ENCODE measurements at regions not wholly inside any gene's neighbourhood (a gene's known extent, or its start where the extent isn't known, plus 50 kb on each side); places are given as distances from the start of the nearest gene placed in this dataset.

GRCh38 chr10:9657530-9657929 is 1360.1 kb upstream of the CELF2 start:
- peaks cover 2% of the 10 kb centered on the region for H3K9me3 Mint-ChIP-seq
- ATAC-seq (no peak), DNase-seq (no peak)
- no peaks in the 10 kb centered on the region for H3K27me3 Mint-ChIP-seq
- no peak for TF ChIP-seq CTCF (IDR thresholded peaks at IDR 0.05)
- no peaks in the 10 kb centered on the region for H3K4me1 Mint-ChIP-seq (ENCODE audit: low read depth)
- intact Hi-C loops (cut with micrococcal nuclease) = no loop called here
- ChIA-PET POLR2A (no interaction called here), CTCF (no interaction called here)
- no peak overlapping the region for H3K4me3 Mint-ChIP-seq
- no peaks in the 10 kb centered on the region for H3K36me3 Mint-ChIP-seq (ENCODE audit: low read depth)
- H3K27ac Mint-ChIP-seq = no peak overlapping the region

- Mint-ChIP-seq H3K27ac (no peak overlapping the region), H3K36me3 (ENCODE audit: low read depth) (no peaks in the 10 kb centered on the region), H3K9me3 (peaks cover 4% of the 10 kb centered on the region), H3K4me1 (ENCODE audit: low read depth) (no peaks in the 10 kb centered on the region), H3K4me3 (no peak overlapping the region), H3K27me3 (peaks cover 3% of the 10 kb centered on the region)
- CTCF ChIA-PET = no interaction called here
- ATAC-seq = no peak
- POLR2A ChIA-PET = no interaction called here
- intact Hi-C loops (cut with micrococcal nuclease) = no loop called here
- TF ChIP-seq CTCF (IDR thresholded peaks at IDR 0.05) = no peak
- no peak for DNase-seq
Measured at GRCh38 chr10:9668411-9668810, 1349.3 kb upstream of the CELF2 start.

- ATAC-seq (no peak), DNase-seq (no peak)
- Mint-ChIP-seq H3K36me3 (ENCODE audit: low read depth) (no peaks in the 10 kb centered on the region), H3K4me3 (no peak overlapping the region), H3K27ac (no peak overlapping the region), H3K27me3 (peaks cover 3% of the 10 kb centered on the region), H3K4me1 (ENCODE audit: low read depth) (no peaks in the 10 kb centered on the region), H3K9me3 (no peaks in the 10 kb centered on the region)
- TF ChIP-seq CTCF (IDR thresholded peaks at IDR 0.05) = no peak
- ChIA-PET POLR2A (no interaction called here), CTCF (no interaction called here)
- intact Hi-C loops (cut with micrococcal nuclease) = no loop called here
Measured at GRCh38 chr10:9670911-9671310, 1346.8 kb upstream of the CELF2 start.

GRCh38 chr10:9681655-9682054 is 1336.0 kb upstream of the CELF2 start:
- TF ChIP-seq CTCF (IDR thresholded peaks at IDR 0.05) = no peak
- H3K27ac Mint-ChIP-seq = no peak overlapping the region
- intact Hi-C loops (cut with micrococcal nuclease) = no loop called here
- H3K4me1 Mint-ChIP-seq (ENCODE audit: low read depth) = no peaks in the 10 kb centered on the region
- ATAC-seq (no peak), DNase-seq (peak; percentile 2)
- peaks cover 2% of the 10 kb centered on the region for H3K9me3 Mint-ChIP-seq
- no peaks in the 10 kb centered on the region for H3K36me3 Mint-ChIP-seq (ENCODE audit: low read depth)
- H3K27me3 Mint-ChIP-seq = no peaks in the 10 kb centered on the region
- no peak overlapping the region for H3K4me3 Mint-ChIP-seq
- CTCF ChIA-PET = no interaction called here
- POLR2A ChIA-PET = no interaction called here

GRCh38 chr10:9682802-9683201 is 1334.9 kb upstream of the CELF2 start:
- Mint-ChIP-seq H3K36me3 (ENCODE audit: low read depth) (no peaks in the 10 kb centered on the region), H3K9me3 (peaks cover 2% of the 10 kb centered on the region), H3K27me3 (no peaks in the 10 kb centered on the region), H3K4me3 (no peak overlapping the region), H3K4me1 (ENCODE audit: low read depth) (no peaks in the 10 kb centered on the region), H3K27ac (no peak overlapping the region)
- no peak for TF ChIP-seq CTCF (IDR thresholded peaks at IDR 0.05)
- intact Hi-C loops (cut with micrococcal nuclease) = no loop called here
- ChIA-PET POLR2A (no interaction called here), CTCF (no interaction called here)
- DNase-seq = no peak
- no peak for ATAC-seq

Measured in activated CD8-positive, alpha-beta T cell treated with anti-CD3 and anti-CD28 coated beads for 36 hours (primary cell).